ENCODE measurements at regions not wholly inside any gene's neighbourhood (a gene's known extent, or its start where the extent isn't known, plus 50 kb on each side); places are given as distances from the start of the nearest gene placed in this dataset.

- H2AFZ ChIP-seq (ENCODE audit: low read depth, low read length): peak overlapping the region; percentile 74
- H3K9me3 ChIP-seq (replicated peaks; ENCODE audit: control insufficient read depth, insufficient read depth, low read length): no peaks in the 10 kb centered on the region
- no peaks in the 10 kb centered on the region for H3K27me3 ChIP-seq (ENCODE audit: control insufficient read depth in 2 of 2, insufficient read depth in 2 of 2, low read length in 2 of 2)
- no peaks in the 10 kb centered on the region for H3K9me1 ChIP-seq (replicated peaks; ENCODE audit: control insufficient read depth, extremely low read depth, insufficient read depth, low read length)
- H3K4me1 ChIP-seq (ENCODE audit: control insufficient read depth, extremely low read depth, insufficient read depth, low read length): peaks cover 14% of the 10 kb centered on the region
- POLR2A ChIA-PET: interaction anchor here (1.0 kb wide), 1 partner anchor 13 kb away, joined by 3 read pairs; no protein-coding TSS in a partner anchor
- FAIRE-seq (peak; percentile 31), DNase-seq (ENCODE audit: low read depth, low spot score) (peak; percentile 77)
- dilution Hi-C loops (cut with MboI; ENCODE audit: extremely low pct_ligation_motif_present, low sequenced_read_pairs): no loop called here
- H3K9ac ChIP-seq (replicated peaks; ENCODE audit: extremely low read depth, insufficient read depth, low read length): no peak overlapping the region
- H3K4me3 ChIP-seq (replicated peaks in 1 of 3; ENCODE audit: insufficient read depth in 1 of 3, low read depth in 1 of 3, low read length in 3 of 3): peak overlapping the region in 1 of 3 experiments; percentile 25
- no peaks in the 10 kb centered on the region for H3K36me3 ChIP-seq (ENCODE audit: control insufficient read depth in 2 of 2, extremely low read depth in 1 of 2, insufficient read depth in 2 of 2, low read length in 2 of 2)
- H3K79me2 ChIP-seq (ENCODE audit: control insufficient read depth, insufficient read depth, low read length): no peaks in the 10 kb centered on the region
- intact Hi-C loops (cut with micrococcal nuclease): loop anchor here (1.0 to 5.0 kb wide), 3 partner anchors 65 to 128 kb away; no protein-coding TSS in a partner anchor
- TSS peak; percentile 84 for BruUV-seq (replicated peaks)
- CTCF ChIA-PET: interaction anchor here (1.4 kb wide), 1 partner anchor 128 kb away, joined by 7 read pairs; the partner anchor contains the start of gene CDYL
- no peak overlapping the region for H3K27ac ChIP-seq (ENCODE audit: insufficient read depth, low read depth, low read length)
- TF ChIP-seq POLR2AphosphoS5 (IDR thresholded peaks at IDR 0.05; ENCODE audit: insufficient read depth, low read depth, low read length) (peak; percentile 43), POLR2A (IDR thresholded peaks at IDR 0.05; ENCODE audit: low read depth, low read length) (no peak), MAX (IDR thresholded peaks at IDR 0.05; ENCODE audit: insufficient read depth, insufficient read length) (peak; percentile 88)
- H3K4me2 ChIP-seq (ENCODE audit: insufficient read depth, low read length): peak overlapping the region; percentile 15
- no peaks in the 10 kb centered on the region for H4K20me1 ChIP-seq (replicated peaks; ENCODE audit: control insufficient read depth, extremely low read depth, insufficient read depth, low read length)
Measured at GRCh38 chr6:4647414-4648365, 128.5 kb upstream of the CDYL start.

- no peak for TF ChIP-seq FOS (IDR thresholded peaks at IDR 0.05; ENCODE audit: borderline replicate concordance, insufficient read depth, low read length)
- no peak for TF ChIP-seq EZH2 (IDR thresholded peaks at IDR 0.05; ENCODE audit: borderline replicate concordance, low read depth, low read length, severe bottlenecking)
- TF ChIP-seq POLR2A (IDR thresholded peaks at IDR 0.05; ENCODE audit: low read depth, low read length): no peak
- TF ChIP-seq, protein P1, sequence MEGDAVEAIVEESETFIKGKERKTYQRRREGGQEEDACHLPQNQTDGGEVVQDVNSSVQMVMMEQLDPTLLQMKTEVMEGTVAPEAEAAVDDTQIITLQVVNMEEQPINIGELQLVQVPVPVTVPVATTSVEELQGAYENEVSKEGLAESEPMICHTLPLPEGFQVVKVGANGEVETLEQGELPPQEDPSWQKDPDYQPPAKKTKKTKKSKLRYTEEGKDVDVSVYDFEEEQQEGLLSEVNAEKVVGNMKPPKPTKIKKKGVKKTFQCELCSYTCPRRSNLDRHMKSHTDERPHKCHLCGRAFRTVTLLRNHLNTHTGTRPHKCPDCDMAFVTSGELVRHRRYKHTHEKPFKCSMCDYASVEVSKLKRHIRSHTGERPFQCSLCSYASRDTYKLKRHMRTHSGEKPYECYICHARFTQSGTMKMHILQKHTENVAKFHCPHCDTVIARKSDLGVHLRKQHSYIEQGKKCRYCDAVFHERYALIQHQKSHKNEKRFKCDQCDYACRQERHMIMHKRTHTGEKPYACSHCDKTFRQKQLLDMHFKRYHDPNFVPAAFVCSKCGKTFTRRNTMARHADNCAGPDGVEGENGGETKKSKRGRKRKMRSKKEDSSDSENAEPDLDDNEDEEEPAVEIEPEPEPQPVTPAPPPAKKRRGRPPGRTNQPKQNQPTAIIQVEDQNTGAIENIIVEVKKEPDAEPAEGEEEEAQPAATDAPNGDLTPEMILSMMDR (IDR thresholded peaks at IDR 0.05; ENCODE audit: extremely low read depth in 1 of 2, insufficient read depth in 1 of 2, low read depth in 1 of 2, low read length in 2 of 2): no peak
- no peak for TF ChIP-seq GATA2 (IDR thresholded peaks at IDR 0.05; ENCODE audit: insufficient read depth, insufficient read length, low read depth, low read length)
- TF ChIP-seq MYC (IDR thresholded peaks at IDR 0.05; ENCODE audit: low read depth, low read length): no peak
- TF ChIP-seq MAX (IDR thresholded peaks at IDR 0.05; ENCODE audit: insufficient read depth, insufficient read length): no peak
- no peak for TF ChIP-seq JUN (IDR thresholded peaks at IDR 0.05; ENCODE audit: borderline replicate concordance, insufficient read depth, insufficient read length, low read depth)
- no peak for TF ChIP-seq POLR2AphosphoS5 (IDR thresholded peaks at IDR 0.05; ENCODE audit: insufficient read depth, low read depth, low read length)
- Histone ChIP-seq H2AFZ (ENCODE audit: low read depth, low read length) (no peak overlapping the region), H3K27me3 (ENCODE audit: control insufficient read depth in 2 of 2, insufficient read depth in 2 of 2, low read length in 2 of 2) (no peaks in the 10 kb centered on the region), H3K4me1 (ENCODE audit: control insufficient read depth, extremely low read depth, insufficient read depth, low read length) (peaks cover 14% of the 10 kb centered on the region), H3K27ac (ENCODE audit: insufficient read depth, low read depth, low read length) (no peak overlapping the region), H3K4me2 (ENCODE audit: insufficient read depth, low read length) (no peak overlapping the region), H3K79me2 (ENCODE audit: control insufficient read depth, insufficient read depth, low read length) (no peaks in the 10 kb centered on the region), H3K9ac (replicated peaks; ENCODE audit: extremely low read depth, insufficient read depth, low read length) (no peak overlapping the region), H3K9me1 (replicated peaks; ENCODE audit: control insufficient read depth, extremely low read depth, insufficient read depth, low read length) (no peaks in the 10 kb centered on the region), H3K36me3 (ENCODE audit: control insufficient read depth in 2 of 2, extremely low read depth in 1 of 2, insufficient read depth in 2 of 2, low read length in 2 of 2) (no peaks in the 10 kb centered on the region), H3K9me3 (replicated peaks; ENCODE audit: control insufficient read depth, insufficient read depth, low read length) (no peaks in the 10 kb centered on the region), H3K4me3 (replicated peaks in 1 of 3; ENCODE audit: insufficient read depth in 1 of 3, low read depth in 1 of 3, low read length in 3 of 3) (no peak overlapping the region), H4K20me1 (replicated peaks; ENCODE audit: control insufficient read depth, extremely low read depth, insufficient read depth, low read length) (no peaks in the 10 kb centered on the region)
- FAIRE-seq (no peak), DNase-seq (ENCODE audit: low read depth, low spot score) (no peak)
- CTCF ChIA-PET: no interaction called here
- dilution Hi-C loops (cut with MboI; ENCODE audit: extremely low pct_ligation_motif_present, low sequenced_read_pairs) (no loop called here), intact Hi-C loops (cut with micrococcal nuclease) (loop anchor here (5.0 kb wide), 1 partner anchor 86 kb away; no protein-coding TSS in a partner anchor)
- no TSS peak for BruUV-seq (replicated peaks)
- POLR2A ChIA-PET: no interaction called here
Measured at GRCh38 chr6:4645713-4646360, 130.4 kb upstream of the CDYL start.
